WTC11 (cell line): ENCODE measurements at regions not wholly inside any gene's neighbourhood (a gene's known extent, or its start where the extent isn't known, plus 50 kb on each side); places are given as distances from the start of the nearest gene placed in this dataset.

Experiments
- IRF2 ChIP-seq: sonication (generic); formaldehyde crosslinking; IDR thresholded peaks from 2 replicates; pipeline ENCODE4 v1.8.0; 2022; ENCODE audit warnings: low read depth, missing genetic modification reagents, borderline replicate concordance
- NR1H2 ChIP-seq: sonication (generic); formaldehyde crosslinking; IDR thresholded peaks from 2 replicates; pipeline ENCODE4 v1.9.0; 2021; ENCODE audit warnings: mild to moderate bottlenecking, moderate library complexity, missing genetic modification reagents
- TEAD4 ChIP-seq: sonication (generic); formaldehyde crosslinking; IDR thresholded peaks from 2 replicates; pipeline ENCODE4 v1.8.0; 2022; ENCODE audit warnings: mild to moderate bottlenecking, missing genetic modification reagents
- ZBTB21 ChIP-seq: sonication (generic); formaldehyde crosslinking; IDR thresholded peaks from 2 replicates; pipeline ENCODE4 v1.8.1; 2023; ENCODE audit warnings: mild to moderate bottlenecking, missing genetic modification reagents, borderline replicate concordance
- TF ChIP-seq, protein P1 (sequence below): sonication (generic); formaldehyde crosslinking; IDR thresholded peaks from 2 replicates; pipeline ENCODE4 v1.8.1; 2022; ENCODE audit warnings: mild to moderate bottlenecking, missing genetic modification reagents, moderate library complexity, borderline replicate concordance
- TF ChIP-seq, protein P2 (sequence below): fragments of 200-600 bp; IDR thresholded peaks from 2 replicates; pipeline ENCODE4 v1.8.0; 2022; ENCODE audit warnings: antibody characterized with exemption
- TF ChIP-seq, protein P3 (sequence below): sonication (generic); formaldehyde crosslinking; conservative IDR thresholded peaks from 2 replicates; pipeline ENCODE4 v1.8.1; 2022; ENCODE audit warnings: mild to moderate bottlenecking, missing genetic modification reagents

- TF ChIP-seq NR1H2 (CRISPR knock-in tag) (no peak), TEAD4 (CRISPR knock-in tag) (no peak), ZBTB21 (no peak), IRF2 (CRISPR knock-in tag) (no peak)
- TF ChIP-seq, protein P1, sequence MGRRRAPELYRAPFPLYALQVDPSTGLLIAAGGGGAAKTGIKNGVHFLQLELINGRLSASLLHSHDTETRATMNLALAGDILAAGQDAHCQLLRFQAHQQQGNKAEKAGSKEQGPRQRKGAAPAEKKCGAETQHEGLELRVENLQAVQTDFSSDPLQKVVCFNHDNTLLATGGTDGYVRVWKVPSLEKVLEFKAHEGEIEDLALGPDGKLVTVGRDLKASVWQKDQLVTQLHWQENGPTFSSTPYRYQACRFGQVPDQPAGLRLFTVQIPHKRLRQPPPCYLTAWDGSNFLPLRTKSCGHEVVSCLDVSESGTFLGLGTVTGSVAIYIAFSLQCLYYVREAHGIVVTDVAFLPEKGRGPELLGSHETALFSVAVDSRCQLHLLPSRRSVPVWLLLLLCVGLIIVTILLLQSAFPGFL (CRISPR knock-in tag) = no peak
- TF ChIP-seq, protein P2, sequence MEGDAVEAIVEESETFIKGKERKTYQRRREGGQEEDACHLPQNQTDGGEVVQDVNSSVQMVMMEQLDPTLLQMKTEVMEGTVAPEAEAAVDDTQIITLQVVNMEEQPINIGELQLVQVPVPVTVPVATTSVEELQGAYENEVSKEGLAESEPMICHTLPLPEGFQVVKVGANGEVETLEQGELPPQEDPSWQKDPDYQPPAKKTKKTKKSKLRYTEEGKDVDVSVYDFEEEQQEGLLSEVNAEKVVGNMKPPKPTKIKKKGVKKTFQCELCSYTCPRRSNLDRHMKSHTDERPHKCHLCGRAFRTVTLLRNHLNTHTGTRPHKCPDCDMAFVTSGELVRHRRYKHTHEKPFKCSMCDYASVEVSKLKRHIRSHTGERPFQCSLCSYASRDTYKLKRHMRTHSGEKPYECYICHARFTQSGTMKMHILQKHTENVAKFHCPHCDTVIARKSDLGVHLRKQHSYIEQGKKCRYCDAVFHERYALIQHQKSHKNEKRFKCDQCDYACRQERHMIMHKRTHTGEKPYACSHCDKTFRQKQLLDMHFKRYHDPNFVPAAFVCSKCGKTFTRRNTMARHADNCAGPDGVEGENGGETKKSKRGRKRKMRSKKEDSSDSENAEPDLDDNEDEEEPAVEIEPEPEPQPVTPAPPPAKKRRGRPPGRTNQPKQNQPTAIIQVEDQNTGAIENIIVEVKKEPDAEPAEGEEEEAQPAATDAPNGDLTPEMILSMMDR = no peak
- TF ChIP-seq, protein P3, sequence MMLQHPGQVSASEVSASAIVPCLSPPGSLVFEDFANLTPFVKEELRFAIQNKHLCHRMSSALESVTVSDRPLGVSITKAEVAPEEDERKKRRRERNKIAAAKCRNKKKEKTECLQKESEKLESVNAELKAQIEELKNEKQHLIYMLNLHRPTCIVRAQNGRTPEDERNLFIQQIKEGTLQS (CRISPR knock-in tag) = no peak
Measured at GRCh38 chr3:18827664-18828063, 320.6 kb upstream of the KCNH8 start.
